NCI-H526 (cell line): ENCODE measurements at regions not wholly inside any gene's neighbourhood (a gene's known extent, or its start where the extent isn't known, plus 50 kb on each side); places are given as distances from the start of the nearest gene placed in this dataset.

Experiments used
- DNase-seq, 2 experiments: peaks; one replicate each; lab custom pipeline; 2025; lab: John Stamatoyannopoulos, UW

GRCh38 chr2:75278821-75279379 is 79.6 kb upstream of the TACR1 start:
- no peak for DNase-seq

GRCh38 chr2:75278314-75278713 is 79.0 kb upstream of the TACR1 start:
- no peak for DNase-seq

- no peak for DNase-seq
Measured at GRCh38 chr2:75277111-75277510, 77.8 kb upstream of the TACR1 start.

GRCh38 chr2:75276093-75277029 is 77.0 kb upstream of the TACR1 start:
- no peak for DNase-seq

- no peak for DNase-seq
Measured at GRCh38 chr2:75274936-75275335, 75.6 kb upstream of the TACR1 start.

- no peak for DNase-seq
Measured at GRCh38 chr2:75268112-75268511, 68.8 kb upstream of the TACR1 start.

- DNase-seq, result no peak
Measured at GRCh38 chr2:75261923-75262322, 62.6 kb upstream of the TACR1 start.

GRCh38 chr2:75260946-75261345 is 61.6 kb upstream of the TACR1 start:
- DNase-seq, result no peak

GRCh38 chr2:75258620-75259019 is 59.3 kb upstream of the TACR1 start:
- no peak for DNase-seq

GRCh38 chr2:75256485-75256884 is 57.2 kb upstream of the TACR1 start:
- no peak for DNase-seq

GRCh38 chr2:75253526-75253925 is 54.2 kb upstream of the TACR1 start:
- no peak for DNase-seq

- no peak for DNase-seq
Measured at GRCh38 chr2:75251896-75252295, 52.6 kb upstream of the TACR1 start.
